ENCODE measurements at regions not wholly inside any gene's neighbourhood (a gene's known extent, or its start where the extent isn't known, plus 50 kb on each side); places are given as distances from the start of the nearest gene placed in this dataset.

- H3K36me3 Mint-ChIP-seq: peaks cover 2% of the 10 kb centered on the region
- no peak overlapping the region for H3K27ac Mint-ChIP-seq
- peaks cover 0 to 2% (median 0%) of the 10 kb centered on the region in 3 donors for H3K9me3 Mint-ChIP-seq
- H3K4me1 Mint-ChIP-seq: peaks cover 0 to 2% (median 2%) of the 10 kb centered on the region in 3 donors
- peaks cover 12% of the 10 kb centered on the region for H3K27me3 Mint-ChIP-seq
- H3K4me3 Mint-ChIP-seq: peak overlapping the region in 1 of 4 donors; percentile 30
These were observed 165.0 kb upstream of the SULF2 start for GRCh38 chr20:47950124-47950912.

DNA sequence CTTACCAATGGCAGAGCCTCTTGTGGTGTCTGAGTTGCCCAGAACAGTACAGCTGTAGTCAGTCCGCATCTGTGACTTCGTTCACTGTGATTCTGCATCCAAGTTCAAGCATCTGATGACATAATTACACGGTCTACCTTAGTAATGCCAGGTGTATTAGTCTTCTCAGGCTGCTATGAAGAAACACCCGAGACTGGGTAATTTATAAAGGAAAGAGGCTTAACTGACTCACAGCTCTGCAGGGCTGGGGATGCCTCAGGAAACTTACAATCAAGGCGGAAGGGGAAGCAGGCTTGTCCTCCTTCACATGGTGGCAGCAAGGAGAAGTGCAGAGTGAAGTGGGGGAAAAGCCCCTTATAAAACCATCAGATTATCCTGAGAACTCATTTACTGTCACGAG lies 163.9 kb upstream of the SULF2 start:
- Mint-ChIP-seq H3K27ac (no peak overlapping the region), H3K36me3 (no peaks in the 10 kb centered on the region), H3K4me1 (peaks cover 0 to 2% (median 2%) of the 10 kb centered on the region in 3 donors), H3K4me3 (no peak overlapping the region), H3K9me3 (peaks cover 0 to 2% (median 2%) of the 10 kb centered on the region in 3 donors), H3K27me3 (peaks cover 12% of the 10 kb centered on the region)

GRCh38 chr20:47944682-47945081 lies 159.4 kb upstream of the SULF2 start:
- Mint-ChIP-seq H3K9me3 (peaks cover 0 to 5% (median 2%) of the 10 kb centered on the region in 3 donors), H3K27ac (no peak overlapping the region), H3K27me3 (peaks cover 4% of the 10 kb centered on the region), H3K36me3 (peaks cover 3% of the 10 kb centered on the region), H3K4me1 (peaks cover 0 to 2% (median 2%) of the 10 kb centered on the region in 3 donors), H3K4me3 (no peak overlapping the region)

DNA sequence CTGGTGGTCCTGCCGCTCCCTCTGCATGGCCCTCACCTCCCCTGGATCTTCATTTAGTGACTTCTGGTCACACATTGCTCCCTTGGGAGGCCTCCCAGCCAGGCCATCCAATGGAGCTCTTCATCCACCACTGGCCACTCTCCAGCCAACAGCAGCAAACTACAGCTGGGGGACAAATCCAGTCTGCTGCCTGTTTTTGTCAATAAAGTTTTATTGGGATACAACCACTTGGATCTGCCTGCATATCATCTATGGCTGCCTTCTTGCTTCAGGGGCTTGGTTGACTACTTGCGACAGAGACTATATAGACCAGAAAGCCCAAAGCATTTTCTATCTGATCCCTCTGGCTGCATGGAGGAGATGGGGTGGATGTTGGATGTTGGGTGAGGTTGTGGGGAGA lies 156.6 kb upstream of the SULF2 start:
- Mint-ChIP-seq H3K9me3 (peaks cover 0 to 5% (median 0%) of the 10 kb centered on the region in 3 donors), H3K36me3 (peaks cover 3% of the 10 kb centered on the region), H3K27me3 (peaks cover 5% of the 10 kb centered on the region), H3K4me3 (no peak overlapping the region), H3K27ac (no peak overlapping the region), H3K4me1 (peaks cover 0 to 2% (median 2%) of the 10 kb centered on the region in 3 donors)

DNA sequence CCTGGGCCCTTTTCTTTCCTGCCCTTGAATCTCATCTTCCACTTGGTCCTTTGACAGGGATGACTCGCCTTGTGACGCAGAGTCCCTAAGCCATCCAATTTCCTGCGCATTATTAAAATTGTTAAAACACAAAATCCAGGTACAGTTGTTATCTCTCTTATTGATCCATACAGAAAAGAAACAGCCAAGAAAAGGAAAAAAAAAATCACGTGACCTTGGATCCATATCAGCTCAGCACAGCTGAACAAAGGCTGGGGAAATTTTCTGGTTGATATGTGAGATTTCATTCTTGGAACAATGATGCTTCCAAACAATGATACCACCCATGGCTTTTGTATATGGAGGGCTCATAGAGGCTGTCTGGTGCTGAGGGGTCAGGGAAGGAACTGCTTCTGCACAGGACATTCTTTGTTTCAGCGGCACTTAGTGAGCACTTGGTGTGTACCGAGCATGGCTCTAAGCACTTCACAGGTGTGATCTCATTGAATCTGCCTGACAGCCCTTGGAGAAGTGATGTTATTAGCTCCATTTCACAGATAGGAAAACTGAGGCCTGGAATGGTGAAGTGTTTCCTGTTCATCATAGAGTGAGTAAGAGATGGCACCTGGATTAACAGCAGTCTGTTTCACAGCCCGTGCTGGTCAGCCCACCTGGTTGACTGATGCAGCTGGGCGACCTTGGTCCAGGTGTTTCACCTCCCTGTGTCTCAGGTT lies 155.0 kb upstream of the SULF2 start:
- Mint-ChIP-seq H3K27me3 (peaks cover 5% of the 10 kb centered on the region), H3K36me3 (peaks cover 3% of the 10 kb centered on the region), H3K4me3 (peak overlapping the region in 1 of 4 donors; percentile 54), H3K4me1 (no peaks in the 10 kb centered on the region), H3K27ac (peak overlapping the region in 1 of 3 donors; percentile 34), H3K9me3 (peaks cover 0 to 5% (median 0%) of the 10 kb centered on the region in 3 donors)

- H3K27ac Mint-ChIP-seq: no peak overlapping the region
- H3K4me1 Mint-ChIP-seq: no peaks in the 10 kb centered on the region
- peaks cover under 1% of the 10 kb centered on the region for H3K36me3 Mint-ChIP-seq
- H3K9me3 Mint-ChIP-seq: no peaks in the 10 kb centered on the region
- H3K4me3 Mint-ChIP-seq: no peak overlapping the region
- H3K27me3 Mint-ChIP-seq: peaks cover 3% of the 10 kb centered on the region
These were observed 151.3 kb upstream of the SULF2 start for GRCh38 chr20:47936612-47937011.

- Mint-ChIP-seq H3K27ac (no peak overlapping the region), H3K4me3 (no peak overlapping the region), H3K4me1 (no peaks in the 10 kb centered on the region), H3K36me3 (no peaks in the 10 kb centered on the region), H3K27me3 (peaks cover 3% of the 10 kb centered on the region), H3K9me3 (peaks cover 0 to 2% (median 0%) of the 10 kb centered on the region in 3 donors)
These were observed 149.5 kb upstream of the SULF2 start for GRCh38 chr20:47934761-47935160.

DNA sequence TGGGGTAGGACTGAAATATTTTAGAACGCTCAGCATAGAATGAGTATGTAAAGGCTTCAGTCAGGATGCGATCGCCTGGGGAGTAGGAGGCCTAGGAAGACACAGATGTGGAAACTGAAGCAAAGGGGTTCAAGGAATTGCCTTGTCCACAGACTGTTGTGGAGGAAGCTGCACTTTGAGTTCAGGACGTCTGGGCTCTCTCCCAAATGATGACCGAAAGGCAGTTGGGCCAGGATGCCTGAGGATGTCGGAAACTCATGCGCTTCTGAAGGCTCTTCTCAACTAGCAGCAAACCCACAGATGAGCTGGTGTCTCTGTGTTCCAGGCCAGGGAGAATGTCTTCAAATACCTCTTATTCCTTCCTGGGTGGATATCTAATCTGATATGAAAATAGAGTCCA lies 146.2 kb upstream of the SULF2 start:
- H3K4me1 Mint-ChIP-seq: no peaks in the 10 kb centered on the region
- H3K9me3 Mint-ChIP-seq: peaks cover 0 to 2% (median 0%) of the 10 kb centered on the region in 3 donors
- no peak overlapping the region for H3K27ac Mint-ChIP-seq
- H3K4me3 Mint-ChIP-seq: no peak overlapping the region
- H3K36me3 Mint-ChIP-seq: no peaks in the 10 kb centered on the region
- no peaks in the 10 kb centered on the region for H3K27me3 Mint-ChIP-seq

DNA sequence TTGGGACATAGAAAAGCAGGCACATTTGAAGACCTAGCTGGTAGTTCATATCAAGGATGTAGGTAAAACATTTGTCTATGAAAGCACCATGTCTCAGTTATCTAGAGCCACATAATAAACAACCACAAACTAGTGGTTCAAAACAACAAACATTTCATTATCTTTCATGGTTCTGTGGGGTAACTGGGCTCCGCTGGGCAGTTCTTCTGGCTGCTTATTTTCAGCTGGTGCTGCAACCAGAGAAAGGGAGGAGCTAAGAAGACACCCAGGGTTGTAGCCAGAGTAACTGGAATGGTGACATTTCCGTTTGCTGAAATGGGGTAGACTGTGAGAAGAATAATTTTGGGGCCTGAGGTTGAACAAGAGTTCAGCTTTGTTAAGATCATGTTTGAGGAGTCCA lies 145.7 kb upstream of the SULF2 start:
- no peak overlapping the region for H3K27ac Mint-ChIP-seq
- no peaks in the 10 kb centered on the region for H3K4me1 Mint-ChIP-seq
- H3K36me3 Mint-ChIP-seq: no peaks in the 10 kb centered on the region
- H3K9me3 Mint-ChIP-seq: peaks cover 0 to 2% (median 0%) of the 10 kb centered on the region in 3 donors
- H3K27me3 Mint-ChIP-seq: no peaks in the 10 kb centered on the region
- H3K4me3 Mint-ChIP-seq: no peak overlapping the region

DNA sequence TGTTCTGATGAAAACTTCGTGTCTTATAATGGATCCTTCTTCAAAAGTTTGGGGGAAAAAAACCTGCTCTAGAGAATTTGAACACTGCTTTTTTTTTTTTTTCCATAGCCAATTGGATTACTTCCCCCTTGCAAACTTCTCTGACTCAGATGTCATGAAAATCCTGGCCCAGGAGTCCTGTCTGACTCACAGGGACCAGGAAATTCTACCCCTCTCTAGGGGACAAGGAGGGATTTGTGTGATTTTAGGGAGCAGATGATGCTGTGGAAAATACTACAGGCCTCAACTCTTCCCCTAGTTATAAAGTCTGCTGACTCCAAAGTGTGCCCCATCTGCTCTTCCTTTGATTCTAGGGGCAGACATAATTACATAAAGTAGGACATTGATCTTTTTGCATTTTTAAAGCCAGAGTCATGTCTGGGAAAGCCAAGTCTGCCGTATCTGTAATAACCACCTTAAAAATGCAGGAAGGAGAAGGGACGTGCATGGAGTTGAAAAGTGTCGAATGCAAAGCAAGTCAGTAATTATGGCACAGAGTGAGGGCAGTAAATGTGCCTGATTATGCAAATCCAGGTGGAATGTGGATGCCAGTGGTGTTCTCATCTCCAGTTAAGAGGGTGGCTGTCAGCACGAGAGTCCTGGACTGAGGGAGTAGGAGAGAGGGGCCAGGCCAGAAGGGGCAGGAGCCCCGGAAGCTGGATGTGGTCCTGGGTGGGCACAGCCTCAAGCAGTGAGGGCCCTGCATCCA lies 144.3 kb upstream of the SULF2 start:
- Mint-ChIP-seq H3K27me3 (peaks cover under 1% of the 10 kb centered on the region), H3K4me3 (no peak overlapping the region), H3K4me1 (no peaks in the 10 kb centered on the region), H3K27ac (no peak overlapping the region), H3K36me3 (no peaks in the 10 kb centered on the region), H3K9me3 (peaks cover 0 to 2% (median 0%) of the 10 kb centered on the region in 3 donors)

DNA sequence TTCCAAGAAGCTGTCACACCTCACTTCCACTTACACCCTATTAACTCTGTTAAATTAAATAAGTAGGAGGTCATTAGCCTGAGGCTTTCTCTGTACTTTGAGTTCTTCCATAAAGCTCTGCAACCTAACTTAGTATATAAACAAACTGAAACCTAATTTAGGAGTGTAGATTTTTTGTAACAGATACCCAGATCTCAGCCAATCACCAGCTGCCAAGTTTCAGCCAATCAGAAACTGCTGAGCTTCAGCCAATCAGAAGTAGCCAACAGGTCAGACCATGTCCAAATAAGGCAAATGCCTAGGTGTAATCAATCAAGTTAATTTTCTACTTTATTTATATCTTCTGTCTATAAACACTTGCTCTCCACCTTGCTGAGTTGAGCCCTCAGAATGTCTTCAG lies 142.7 kb upstream of the SULF2 start:
- Mint-ChIP-seq H3K4me1 (no peaks in the 10 kb centered on the region), H3K27ac (no peak overlapping the region), H3K9me3 (peaks cover 0 to 2% (median 0%) of the 10 kb centered on the region in 3 donors), H3K36me3 (no peaks in the 10 kb centered on the region), H3K27me3 (peaks cover 8% of the 10 kb centered on the region), H3K4me3 (no peak overlapping the region)

DNA sequence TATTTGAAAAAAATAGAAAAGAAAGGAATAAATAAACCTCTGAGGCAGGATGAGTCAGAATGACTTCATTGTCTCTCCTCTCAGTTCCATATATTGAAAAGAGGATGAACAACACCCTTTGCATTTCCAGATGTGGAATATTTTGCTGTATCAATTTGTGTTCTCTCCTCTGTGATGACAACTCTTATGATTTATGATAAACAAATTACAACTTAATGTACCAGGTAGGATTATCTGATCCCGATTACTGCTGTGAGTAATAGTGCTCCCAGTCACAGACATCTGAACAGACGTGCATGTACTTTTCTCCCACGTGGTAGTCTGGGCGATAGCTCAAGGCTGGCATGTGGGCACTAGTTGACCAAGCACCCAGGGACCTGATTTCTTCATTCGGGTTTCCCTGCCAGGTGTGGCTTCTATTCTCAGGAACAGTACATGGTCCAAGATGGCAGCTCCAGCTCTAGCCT lies 142.1 kb upstream of the SULF2 start:
- Mint-ChIP-seq H3K4me1 (no peaks in the 10 kb centered on the region), H3K27ac (no peak overlapping the region), H3K9me3 (peaks cover 0 to 2% (median 0%) of the 10 kb centered on the region in 3 donors)

GRCh38 chr20:47926731-47927130 lies 141.4 kb upstream of the SULF2 start:
- Mint-ChIP-seq H3K36me3 (no peaks in the 10 kb centered on the region), H3K27ac (no peak overlapping the region), H3K4me1 (no peaks in the 10 kb centered on the region), H3K9me3 (peaks cover 0 to 2% (median 0%) of the 10 kb centered on the region in 3 donors), H3K27me3 (peaks cover 13% of the 10 kb centered on the region), H3K4me3 (no peak overlapping the region)

More for the DNA sequence above, 142.1 kb upstream of the SULF2 start:
- no peaks in the 10 kb centered on the region for H3K36me3 Mint-ChIP-seq
- no peak overlapping the region for H3K4me3 Mint-ChIP-seq
- H3K27me3 Mint-ChIP-seq: peaks cover 10% of the 10 kb centered on the region

DNA sequence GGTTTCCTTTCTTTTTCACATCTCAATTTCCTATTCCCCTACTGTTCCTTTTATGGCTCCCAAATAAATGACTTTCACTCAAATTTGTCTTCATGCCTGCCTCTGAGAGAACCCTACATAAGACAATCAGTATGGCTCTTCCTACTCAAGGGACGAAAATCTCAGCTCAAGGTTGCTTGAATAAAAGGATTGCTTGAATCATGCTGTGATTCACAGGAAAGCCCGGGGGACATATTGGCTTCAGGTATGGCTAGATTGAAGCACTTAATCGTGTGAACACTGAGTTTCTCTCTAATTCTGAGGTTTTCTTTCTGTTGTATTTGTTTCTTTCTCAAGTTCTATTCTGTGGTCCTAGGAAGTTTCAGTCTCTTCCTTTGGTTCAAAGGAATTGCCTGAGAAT lies 140.3 kb upstream of the SULF2 start:
- Mint-ChIP-seq H3K27ac (no peak overlapping the region), H3K27me3 (peaks cover 19% of the 10 kb centered on the region), H3K36me3 (no peaks in the 10 kb centered on the region), H3K4me1 (no peaks in the 10 kb centered on the region), H3K4me3 (no peak overlapping the region), H3K9me3 (no peaks in the 10 kb centered on the region)

DNA sequence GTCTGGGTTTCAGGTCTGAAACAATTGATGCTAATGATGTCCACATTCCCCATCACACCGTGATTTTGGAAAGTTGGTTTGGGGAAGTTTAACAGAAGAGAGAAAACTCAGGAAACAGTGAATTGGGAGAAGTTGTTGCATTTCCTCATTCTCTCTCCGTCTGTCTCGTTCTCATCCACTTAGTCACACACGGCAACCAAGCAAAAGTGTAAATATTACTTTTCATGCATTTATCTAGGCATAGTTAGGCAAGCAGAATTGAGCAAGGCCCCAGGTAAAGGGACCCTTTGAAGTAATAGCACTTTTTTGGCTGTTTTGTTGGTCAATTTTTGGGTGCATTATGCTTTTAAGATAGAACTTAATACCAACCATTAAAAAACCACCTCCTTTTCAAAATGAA lies 137.0 kb upstream of the SULF2 start:
- Mint-ChIP-seq H3K9me3 (peaks cover 0 to 7% (median 7%) of the 10 kb centered on the region in 3 donors), H3K36me3 (no peaks in the 10 kb centered on the region), H3K27ac (no peak overlapping the region), H3K4me3 (no peak overlapping the region), H3K4me1 (peaks cover 0 to 2% (median 0%) of the 10 kb centered on the region in 3 donors), H3K27me3 (peaks cover 23% of the 10 kb centered on the region)

Measured in IgD-negative memory B cell (primary cell).